ENCODE measurements at regions not wholly inside any gene's neighbourhood (a gene's known extent, or its start where the extent isn't known, plus 50 kb on each side); places are given as distances from the start of the nearest gene placed in this dataset.

DNA sequence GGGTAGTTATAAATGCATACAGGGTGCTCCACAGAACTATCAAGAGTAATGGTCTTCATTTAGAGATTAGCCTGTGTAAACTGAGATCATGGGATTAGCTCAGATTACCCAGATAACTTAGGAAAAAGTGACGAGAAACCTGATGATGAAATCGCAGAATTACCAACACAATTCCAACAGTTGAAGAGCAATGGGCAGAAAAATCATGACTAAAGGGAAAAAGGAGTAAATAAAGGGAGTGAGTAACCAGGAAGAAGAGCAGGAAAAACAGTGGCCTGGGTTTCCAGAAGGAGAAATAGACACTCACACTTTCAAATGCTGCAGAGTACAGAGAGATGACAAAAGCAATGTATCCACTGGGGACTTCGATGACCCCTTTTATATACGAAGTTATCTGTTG lies 817.3 kb downstream of the TRIML1 start (continued):
- TF ChIP-seq REST (IDR thresholded peaks at IDR 0.05) = no peak
- TF ChIP-seq HDAC2 (IDR thresholded peaks at IDR 0.05) = no peak
- TF ChIP-seq CEBPB (IDR thresholded peaks at IDR 0.05) = no peak
- TF ChIP-seq HOXB13 (CRISPR knock-in tag; IDR thresholded peaks at IDR 0.05; ENCODE audit: low read depth) = no peak
- no peak for TF ChIP-seq ZSCAN20 (CRISPR knock-in tag; IDR thresholded peaks at IDR 0.05)
- TF ChIP-seq FOSL2 (IDR thresholded peaks at IDR 0.05) = no peak
- TF ChIP-seq FOSL2 (CRISPR knock-in tag; IDR thresholded peaks at IDR 0.05) = no peak
- TF ChIP-seq ZC3H11A (IDR thresholded peaks at IDR 0.05) = no peak
- TF ChIP-seq ZFP36 (IDR thresholded peaks at IDR 0.05; ENCODE audit: borderline replicate concordance, partially characterized antibody) = no peak
- no peak for TF ChIP-seq CBX8 (IDR thresholded peaks at IDR 0.05)
- TF ChIP-seq EHF (CRISPR knock-in tag; IDR thresholded peaks at IDR 0.05) = no peak
- no peak for TF ChIP-seq RARB (CRISPR knock-in tag; IDR thresholded peaks at IDR 0.05)

- Histone ChIP-seq H3K27ac (no peak overlapping the region), H3K4me3 (no peak overlapping the region), H3K9me3 (no peaks in the 10 kb centered on the region), H3K4me2 (no peak overlapping the region), H3K4me1 (no peaks in the 10 kb centered on the region)
- ChIA-PET POLR2A (no interaction called here), CTCF (no interaction called here)
- FAIRE-seq (no peak), ATAC-seq (no peak), DNase-seq (ENCODE audit: low read depth in 1 of 2, low spot score in 1 of 2) (no peak)
- no peak for TF ChIP-seq HEYL (CRISPR knock-in tag; IDR thresholded peaks at IDR 0.05)
- TF ChIP-seq FOSL2 (IDR thresholded peaks at IDR 0.05) = no peak
- TF ChIP-seq FOSL2 (CRISPR knock-in tag; IDR thresholded peaks at IDR 0.05) = no peak
- no peak for TF ChIP-seq RARB (CRISPR knock-in tag; IDR thresholded peaks at IDR 0.05)
- TF ChIP-seq HMGXB4 (CRISPR knock-in tag; IDR thresholded peaks at IDR 0.05; ENCODE audit: borderline replicate concordance) = no peak
- TF ChIP-seq KDM5A (IDR thresholded peaks at IDR 0.05) = no peak
- TF ChIP-seq CHD2 (IDR thresholded peaks at IDR 0.05; ENCODE audit: low read length, partially characterized antibody) = no peak
- TF ChIP-seq EP300 (IDR thresholded peaks at IDR 0.05) = no peak
- TF ChIP-seq, protein P1, sequence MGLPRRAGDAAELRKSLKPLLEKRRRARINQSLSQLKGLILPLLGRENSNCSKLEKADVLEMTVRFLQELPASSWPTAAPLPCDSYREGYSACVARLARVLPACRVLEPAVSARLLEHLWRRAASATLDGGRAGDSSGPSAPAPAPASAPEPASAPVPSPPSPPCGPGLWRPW (IDR thresholded peaks at IDR 0.05) = no peak
- TF ChIP-seq KDM1A (IDR thresholded peaks at IDR 0.05; ENCODE audit: low read depth) = no peak
- no peak for TF ChIP-seq USF2 (IDR thresholded peaks at IDR 0.05)
- TF ChIP-seq BHLHE40 (IDR thresholded peaks at IDR 0.05; ENCODE audit: low read depth, low read length) = no peak
- TF ChIP-seq ESRRA (IDR thresholded peaks at IDR 0.05; ENCODE audit: borderline replicate concordance, low read length) = no peak
- no peak for TF ChIP-seq NPAS2 (CRISPR knock-in tag; IDR thresholded peaks at IDR 0.05; ENCODE audit: borderline replicate concordance)
- no peak for TF ChIP-seq ATOH8 (CRISPR knock-in tag; IDR thresholded peaks at IDR 0.05; ENCODE audit: low read depth)
- no peak for TF ChIP-seq RAD21 (conservative IDR thresholded peaks at IDR 0.05 in 1 of 2, IDR thresholded peaks at IDR 0.05 in 1 of 2)
- TF ChIP-seq HOXA7 (CRISPR knock-in tag; IDR thresholded peaks at IDR 0.05) = no peak
- no peak for TF ChIP-seq EHMT2 (IDR thresholded peaks at IDR 0.05; ENCODE audit: low read depth)
- TF ChIP-seq CBX8 (IDR thresholded peaks at IDR 0.05) = no peak
- TF ChIP-seq HOXB13 (CRISPR knock-in tag; IDR thresholded peaks at IDR 0.05; ENCODE audit: low read depth) = no peak
Measured at GRCh38 chr4:188958346-188958745, 819.1 kb downstream of the TRIML1 start.

Measured in A549 (cell line).